HG02610 (cell line): ENCODE measurements at regions not wholly inside any gene's neighbourhood (a gene's known extent, or its start where the extent isn't known, plus 50 kb on each side); places are given as distances from the start of the nearest gene placed in this dataset.

Experiments
- ATAC-seq: cut with Tn5 transposase; IDR thresholded peaks from one replicate; pipeline ENCODE4 v1.9.1; 2021; ENCODE audit warnings: mild to moderate bottlenecking, moderate library complexity; ENCODE audit not compliant: unreplicated experiment

- no peak for ATAC-seq
Measured at GRCh38 chr11:79920480-79920879, 479.6 kb upstream of the TENM4 start.

- ATAC-seq, result no peak
Measured at GRCh38 chr11:79919350-79919749, 478.5 kb upstream of the TENM4 start.

- no peak for ATAC-seq
Measured at GRCh38 chr11:79918846-79919245, 478.0 kb upstream of the TENM4 start.

- no peak for ATAC-seq
Measured at GRCh38 chr11:79906164-79906563, 465.3 kb upstream of the TENM4 start.

- ATAC-seq, result no peak
Measured at GRCh38 chr11:79902493-79902892, 461.7 kb upstream of the TENM4 start.

GRCh38 chr11:79897896-79898295 is 457.1 kb upstream of the TENM4 start:
- ATAC-seq, result no peak

- no peak for ATAC-seq
Measured at GRCh38 chr11:79896258-79896657, 455.4 kb upstream of the TENM4 start.

- ATAC-seq, result no peak
Measured at GRCh38 chr11:79894111-79894510, 453.3 kb upstream of the TENM4 start.

- ATAC-seq, result no peak
Measured at GRCh38 chr11:79890272-79890671, 449.4 kb upstream of the TENM4 start.

- no peak for ATAC-seq
Measured at GRCh38 chr11:79864882-79865281, 424.1 kb upstream of the TENM4 start.

GRCh38 chr11:79860336-79860735 is 419.5 kb upstream of the TENM4 start:
- ATAC-seq, result no peak

GRCh38 chr11:79857377-79858214 is 416.8 kb upstream of the TENM4 start:
- no peak for ATAC-seq

GRCh38 chr11:79852176-79852575 is 411.3 kb upstream of the TENM4 start:
- no peak for ATAC-seq

GRCh38 chr11:79845002-79845709 is 404.3 kb upstream of the TENM4 start:
- ATAC-seq, result no peak

- ATAC-seq, result no peak
Measured at GRCh38 chr11:79834015-79834414, 393.2 kb upstream of the TENM4 start.

GRCh38 chr11:79830446-79830845 is 389.6 kb upstream of the TENM4 start:
- ATAC-seq, result no peak

- no peak for ATAC-seq
Measured at GRCh38 chr11:79829891-79830290, 389.1 kb upstream of the TENM4 start.

- no peak for ATAC-seq
Measured at GRCh38 chr11:79822766-79823165, 381.9 kb upstream of the TENM4 start.

GRCh38 chr11:79813551-79813950 is 372.7 kb upstream of the TENM4 start:
- ATAC-seq, result no peak

- ATAC-seq, result no peak
Measured at GRCh38 chr11:79809487-79809886, 368.7 kb upstream of the TENM4 start.

- ATAC-seq, result no peak
Measured at GRCh38 chr11:79807506-79807905, 366.7 kb upstream of the TENM4 start.

GRCh38 chr11:79796704-79797103 is 355.9 kb upstream of the TENM4 start:
- ATAC-seq, result no peak
